HG02763 (cell line): ENCODE measurements at regions not wholly inside any gene's neighbourhood (a gene's known extent, or its start where the extent isn't known, plus 50 kb on each side); places are given as distances from the start of the nearest gene placed in this dataset.
"Not testable (repeated sequence)": the region's sequence is repeated elsewhere in the genome, so short reads cannot be mapped to it uniquely, and the experiment has no call there.

ENCODE experiments used
- ATAC-seq: cut with Tn5 transposase; IDR thresholded peaks from one replicate; pipeline ENCODE4 v1.9.1; 2021; ENCODE audit warnings: mild to moderate bottlenecking, moderate library complexity; ENCODE audit not compliant: unreplicated experiment

- ATAC-seq = no peak
Observed at GRCh38 chr11:90294091-90294490, 71.2 kb upstream of the CHORDC1 start.

GRCh38 chr11:90288212-90288821 lies 65.5 kb upstream of the CHORDC1 start:
- ATAC-seq = no peak

GRCh38 chr11:90286640-90287039 lies 63.8 kb upstream of the CHORDC1 start:
- no peak for ATAC-seq

- ATAC-seq = no peak
Observed at GRCh38 chr11:90284171-90284570, 61.3 kb upstream of the CHORDC1 start.

- not testable (repeated sequence) for ATAC-seq
Observed at GRCh38 chr11:90282551-90283071, 59.8 kb upstream of the CHORDC1 start.

GRCh38 chr11:90274362-90274761 lies 51.5 kb upstream of the CHORDC1 start:
- ATAC-seq = no peak
